ENCODE measurements at regions not wholly inside any gene's neighbourhood (a gene's known extent, or its start where the extent isn't known, plus 50 kb on each side); places are given as distances from the start of the nearest gene placed in this dataset.

DNA sequence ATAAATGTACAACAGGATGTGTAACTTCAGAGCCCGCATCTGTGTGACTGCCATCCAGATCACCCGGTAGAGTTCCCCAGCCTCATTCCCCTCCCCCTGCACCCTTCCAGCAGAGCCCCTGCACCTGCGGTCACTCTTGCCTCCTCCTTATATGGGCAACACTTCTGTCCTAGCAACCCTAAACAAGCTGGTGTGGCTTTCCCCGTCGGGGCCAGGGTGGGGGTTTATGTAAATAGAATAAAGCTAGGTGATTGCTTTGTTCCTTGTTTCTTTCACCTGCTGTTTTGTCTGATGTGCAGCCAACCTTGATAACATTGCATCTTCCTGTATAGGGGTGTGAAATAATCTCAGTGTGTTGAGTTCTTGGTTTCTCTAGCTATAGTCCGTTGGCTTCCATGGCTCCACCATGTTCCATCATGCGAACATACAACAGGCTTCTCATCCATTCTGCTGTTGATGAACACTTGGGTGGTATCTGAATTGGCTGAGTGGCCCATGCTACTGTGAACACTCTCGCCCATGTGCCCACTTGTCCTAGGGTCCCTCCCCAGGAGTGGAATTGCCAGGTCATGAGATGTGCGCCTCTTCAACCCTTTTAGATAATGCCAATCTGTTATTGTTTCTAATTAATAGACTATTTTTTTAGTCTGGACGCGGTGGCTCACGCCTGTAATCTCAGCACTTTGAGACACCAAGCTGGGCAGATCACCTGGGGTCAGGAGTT, 102.2 kb downstream of the KIF26A start:
- Histone ChIP-seq H3K9me1 (ENCODE audit: control insufficient read depth, insufficient read depth, low read length) (no peaks in the 10 kb centered on the region), H3K36me3 (ENCODE audit: control insufficient read depth, insufficient read depth, low read length) (no peaks in the 10 kb centered on the region), H3K9ac (ENCODE audit: insufficient read depth in 1 of 2, low read depth in 2 of 2, low read length in 2 of 2) (no peak overlapping the region), H3K4me2 (ENCODE audit: insufficient read depth, low read length) (no peak overlapping the region), H3K27me3 (ENCODE audit: control insufficient read depth in 2 of 2, insufficient read depth in 2 of 2, low read length in 2 of 2) (no peaks in the 10 kb centered on the region), H3K27ac (ENCODE audit: extremely low read depth, low read depth, low read length) (no peak overlapping the region), H3K4me3 (no peak overlapping the region), H3K79me2 (ENCODE audit: control insufficient read depth, insufficient read depth, low read length) (no peaks in the 10 kb centered on the region), H3K4me1 (replicated peaks in 1 of 2; ENCODE audit: control insufficient read depth in 2 of 2, insufficient read depth in 2 of 2, low read length in 2 of 2) (no peaks in the 10 kb centered on the region), H3K9me3 (replicated peaks; ENCODE audit: control insufficient read depth, insufficient read depth, low read depth, low read length) (no peaks in the 10 kb centered on the region), H4K20me1 (replicated peaks; ENCODE audit: control insufficient read depth, insufficient read depth, low read length) (no peaks in the 10 kb centered on the region), H2AFZ (ENCODE audit: low read depth, low read length) (no peak overlapping the region)
- intact Hi-C loops (cut with micrococcal nuclease) (no loop called here), in situ Hi-C loops (cut with MboI) (no loop called here)
- ATAC-seq (no peak), FAIRE-seq (no peak), DNase-seq (ENCODE audit: extremely low read depth in 1 of 4, low spot score in 3 of 4) (no peak)
- POLR2A ChIA-PET = no interaction called here
- WGBS (ENCODE audit: insufficient coverage, low coverage, missing lambda C conversion rate) = 0% methylated on average over 12 of the region's 12 CpGs
- CTCF ChIA-PET (ENCODE audit: low intra/inter-chr PET ratio) = no interaction called here
- BruUV-seq (replicated peaks) = no TSS peak
- TF ChIP-seq RB1 (IDR thresholded peaks at IDR 0.05; ENCODE audit: low read depth) = no peak
- TF ChIP-seq YY1 (IDR thresholded peaks at IDR 0.05; ENCODE audit: borderline replicate concordance in 1 of 3, control insufficient read depth in 1 of 3, extremely low read depth in 1 of 3, insufficient read depth in 3 of 3, insufficient read length in 1 of 3, insufficient replicate concordance in 2 of 3, low read depth in 1 of 3, low read length in 2 of 3) = no peak
- no peak for TF ChIP-seq FOXP1 (CRISPR knock-in tag; IDR thresholded peaks at IDR 0.05)
- no peak for TF ChIP-seq NFIX (CRISPR knock-in tag; IDR thresholded peaks at IDR 0.05; ENCODE audit: low read depth)
- TF ChIP-seq FOXJ3 (CRISPR knock-in tag; IDR thresholded peaks at IDR 0.05) = no peak
- no peak for TF ChIP-seq POLR2A (conservative IDR thresholded peaks at IDR 0.05)
- TF ChIP-seq, protein P1, sequence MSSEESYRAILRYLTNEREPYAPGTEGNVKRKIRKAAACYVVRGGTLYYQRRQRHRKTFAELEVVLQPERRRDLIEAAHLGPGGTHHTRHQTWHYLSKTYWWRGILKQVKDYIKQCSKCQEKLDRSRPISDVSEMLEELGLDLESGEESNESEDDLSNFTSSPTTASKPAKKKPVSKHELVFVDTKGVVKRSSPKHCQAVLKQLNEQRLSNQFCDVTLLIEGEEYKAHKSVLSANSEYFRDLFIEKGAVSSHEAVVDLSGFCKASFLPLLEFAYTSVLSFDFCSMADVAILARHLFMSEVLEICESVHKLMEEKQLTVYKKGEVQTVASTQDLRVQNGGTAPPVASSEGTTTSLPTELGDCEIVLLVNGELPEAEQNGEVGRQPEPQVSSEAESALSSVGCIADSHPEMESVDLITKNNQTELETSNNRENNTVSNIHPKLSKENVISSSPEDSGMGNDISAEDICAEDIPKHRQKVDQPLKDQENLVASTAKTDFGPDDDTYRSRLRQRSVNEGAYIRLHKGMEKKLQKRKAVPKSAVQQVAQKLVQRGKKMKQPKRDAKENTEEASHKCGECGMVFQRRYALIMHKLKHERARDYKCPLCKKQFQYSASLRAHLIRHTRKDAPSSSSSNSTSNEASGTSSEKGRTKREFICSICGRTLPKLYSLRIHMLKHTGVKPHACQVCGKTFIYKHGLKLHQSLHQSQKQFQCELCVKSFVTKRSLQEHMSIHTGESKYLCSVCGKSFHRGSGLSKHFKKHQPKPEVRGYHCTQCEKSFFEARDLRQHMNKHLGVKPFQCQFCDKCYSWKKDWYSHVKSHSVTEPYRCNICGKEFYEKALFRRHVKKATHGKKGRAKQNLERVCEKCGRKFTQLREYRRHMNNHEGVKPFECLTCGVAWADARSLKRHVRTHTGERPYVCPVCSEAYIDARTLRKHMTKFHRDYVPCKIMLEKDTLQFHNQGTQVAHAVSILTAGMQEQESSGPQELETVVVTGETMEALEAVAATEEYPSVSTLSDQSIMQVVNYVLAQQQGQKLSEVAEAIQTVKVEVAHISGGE (CRISPR knock-in tag; IDR thresholded peaks at IDR 0.05) = no peak
- TF ChIP-seq MXI1 (IDR thresholded peaks at IDR 0.05; ENCODE audit: low read depth, low read length) = no peak
- no peak for TF ChIP-seq RBM17 (IDR thresholded peaks at IDR 0.05; ENCODE audit: borderline replicate concordance, low read depth, low read length)
- TF ChIP-seq KLF10 (CRISPR knock-in tag; IDR thresholded peaks at IDR 0.05) = no peak
- TF ChIP-seq, protein P2, sequence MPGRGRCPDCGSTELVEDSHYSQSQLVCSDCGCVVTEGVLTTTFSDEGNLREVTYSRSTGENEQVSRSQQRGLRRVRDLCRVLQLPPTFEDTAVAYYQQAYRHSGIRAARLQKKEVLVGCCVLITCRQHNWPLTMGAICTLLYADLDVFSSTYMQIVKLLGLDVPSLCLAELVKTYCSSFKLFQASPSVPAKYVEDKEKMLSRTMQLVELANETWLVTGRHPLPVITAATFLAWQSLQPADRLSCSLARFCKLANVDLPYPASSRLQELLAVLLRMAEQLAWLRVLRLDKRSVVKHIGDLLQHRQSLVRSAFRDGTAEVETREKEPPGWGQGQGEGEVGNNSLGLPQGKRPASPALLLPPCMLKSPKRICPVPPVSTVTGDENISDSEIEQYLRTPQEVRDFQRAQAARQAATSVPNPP (IDR thresholded peaks at IDR 0.05; ENCODE audit: borderline replicate concordance, insufficient read depth, insufficient read length) = no peak
- TF ChIP-seq DNMT1 (IDR thresholded peaks at IDR 0.05) = no peak
- no peak for TF ChIP-seq FOXJ2 (tag; IDR thresholded peaks at IDR 0.05)
- TF ChIP-seq, protein P3, sequence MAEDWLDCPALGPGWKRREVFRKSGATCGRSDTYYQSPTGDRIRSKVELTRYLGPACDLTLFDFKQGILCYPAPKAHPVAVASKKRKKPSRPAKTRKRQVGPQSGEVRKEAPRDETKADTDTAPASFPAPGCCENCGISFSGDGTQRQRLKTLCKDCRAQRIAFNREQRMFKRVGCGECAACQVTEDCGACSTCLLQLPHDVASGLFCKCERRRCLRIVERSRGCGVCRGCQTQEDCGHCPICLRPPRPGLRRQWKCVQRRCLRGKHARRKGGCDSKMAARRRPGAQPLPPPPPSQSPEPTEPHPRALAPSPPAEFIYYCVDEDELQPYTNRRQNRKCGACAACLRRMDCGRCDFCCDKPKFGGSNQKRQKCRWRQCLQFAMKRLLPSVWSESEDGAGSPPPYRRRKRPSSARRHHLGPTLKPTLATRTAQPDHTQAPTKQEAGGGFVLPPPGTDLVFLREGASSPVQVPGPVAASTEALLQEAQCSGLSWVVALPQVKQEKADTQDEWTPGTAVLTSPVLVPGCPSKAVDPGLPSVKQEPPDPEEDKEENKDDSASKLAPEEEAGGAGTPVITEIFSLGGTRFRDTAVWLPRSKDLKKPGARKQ (CRISPR knock-in tag; IDR thresholded peaks at IDR 0.05) = no peak

Measured in K562 (cell line).